ENCODE measurements at regions not wholly inside any gene's neighbourhood (a gene's known extent, or its start where the extent isn't known, plus 50 kb on each side); places are given as distances from the start of the nearest gene placed in this dataset.

DNA sequence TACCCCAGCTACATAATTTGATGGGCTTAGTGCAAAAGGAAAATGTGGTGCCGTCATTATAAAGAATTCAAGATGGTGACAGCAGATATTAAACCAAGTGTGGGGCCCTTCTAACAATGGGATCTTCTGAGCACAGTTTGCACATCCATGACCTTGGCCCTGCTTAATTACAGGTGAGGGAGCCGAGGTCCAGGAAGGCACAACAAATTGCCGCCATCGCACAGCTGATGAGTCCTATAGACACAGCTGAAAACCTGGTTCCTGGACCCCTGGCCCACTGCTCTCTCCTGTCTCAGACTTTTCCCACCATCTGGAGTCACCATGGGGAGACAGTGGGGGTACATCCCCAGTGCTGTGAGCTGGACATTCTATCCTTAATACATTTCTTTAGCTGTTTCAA, 95.8 kb upstream of the MAP4K3 start:
- TF ChIP-seq FOXA2 (IDR thresholded peaks at IDR 0.05), result no peak
- no peak for TF ChIP-seq HNF4A (conservative IDR thresholded peaks at IDR 0.05)
- no peak for TF ChIP-seq FOXA1 (IDR thresholded peaks at IDR 0.05)
- no peak for TF ChIP-seq ZBTB33 (IDR thresholded peaks at IDR 0.05)
- TF ChIP-seq HNF4G (IDR thresholded peaks at IDR 0.05), result no peak
- no peak for TF ChIP-seq YY1 (IDR thresholded peaks at IDR 0.05)
- TF ChIP-seq, protein P1, sequence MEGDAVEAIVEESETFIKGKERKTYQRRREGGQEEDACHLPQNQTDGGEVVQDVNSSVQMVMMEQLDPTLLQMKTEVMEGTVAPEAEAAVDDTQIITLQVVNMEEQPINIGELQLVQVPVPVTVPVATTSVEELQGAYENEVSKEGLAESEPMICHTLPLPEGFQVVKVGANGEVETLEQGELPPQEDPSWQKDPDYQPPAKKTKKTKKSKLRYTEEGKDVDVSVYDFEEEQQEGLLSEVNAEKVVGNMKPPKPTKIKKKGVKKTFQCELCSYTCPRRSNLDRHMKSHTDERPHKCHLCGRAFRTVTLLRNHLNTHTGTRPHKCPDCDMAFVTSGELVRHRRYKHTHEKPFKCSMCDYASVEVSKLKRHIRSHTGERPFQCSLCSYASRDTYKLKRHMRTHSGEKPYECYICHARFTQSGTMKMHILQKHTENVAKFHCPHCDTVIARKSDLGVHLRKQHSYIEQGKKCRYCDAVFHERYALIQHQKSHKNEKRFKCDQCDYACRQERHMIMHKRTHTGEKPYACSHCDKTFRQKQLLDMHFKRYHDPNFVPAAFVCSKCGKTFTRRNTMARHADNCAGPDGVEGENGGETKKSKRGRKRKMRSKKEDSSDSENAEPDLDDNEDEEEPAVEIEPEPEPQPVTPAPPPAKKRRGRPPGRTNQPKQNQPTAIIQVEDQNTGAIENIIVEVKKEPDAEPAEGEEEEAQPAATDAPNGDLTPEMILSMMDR (IDR thresholded peaks at IDR 0.05; ENCODE audit: low read depth, low read length, missing input control), result no peak
- no peak for TF ChIP-seq REST (IDR thresholded peaks at IDR 0.05)
- no peak for TF ChIP-seq NR2F2 (IDR thresholded peaks at IDR 0.05)
- TF ChIP-seq GABPA (IDR thresholded peaks at IDR 0.05 in 1 of 2, conservative IDR thresholded peaks at IDR 0.05 in 1 of 2), result no peak
- TF ChIP-seq JUND (IDR thresholded peaks at IDR 0.05), result no peak
- TF ChIP-seq, protein P2, sequence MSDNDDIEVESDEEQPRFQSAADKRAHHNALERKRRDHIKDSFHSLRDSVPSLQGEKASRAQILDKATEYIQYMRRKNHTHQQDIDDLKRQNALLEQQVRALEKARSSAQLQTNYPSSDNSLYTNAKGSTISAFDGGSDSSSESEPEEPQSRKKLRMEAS (IDR thresholded peaks at IDR 0.05), result no peak
- TF ChIP-seq, protein P3, sequence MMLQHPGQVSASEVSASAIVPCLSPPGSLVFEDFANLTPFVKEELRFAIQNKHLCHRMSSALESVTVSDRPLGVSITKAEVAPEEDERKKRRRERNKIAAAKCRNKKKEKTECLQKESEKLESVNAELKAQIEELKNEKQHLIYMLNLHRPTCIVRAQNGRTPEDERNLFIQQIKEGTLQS (IDR thresholded peaks at IDR 0.05), result no peak
- TF ChIP-seq RXRA (IDR thresholded peaks at IDR 0.05), result no peak
- no peak for TF ChIP-seq EGR1 (IDR thresholded peaks at IDR 0.05; ENCODE audit: low read depth in 2 of 2)
- no peak for TF ChIP-seq TAF1 (conservative IDR thresholded peaks at IDR 0.05)
- no peak for TF ChIP-seq RAD21 (IDR thresholded peaks at IDR 0.05)
- TF ChIP-seq SP1 (IDR thresholded peaks at IDR 0.05), result no peak
- no peak for DNase-seq (ENCODE audit: low spot score)
- 97% methylated on average over 4 of the region's 4 CpGs for WGBS
- Histone ChIP-seq H3K27me3 (ENCODE audit: control insufficient read depth in 4 of 4, insufficient read depth in 4 of 4, low read length in 3 of 4) (no peaks in the 10 kb centered on the region), H3K36me3 (ENCODE audit: control insufficient read depth in 4 of 4, insufficient read depth in 3 of 4, low read depth in 1 of 4, low read length in 3 of 4) (no peaks in the 10 kb centered on the region), H3K27ac (ENCODE audit: low read depth in 1 of 2, low read length in 2 of 2) (no peak overlapping the region), H3K9me3 (ENCODE audit: control insufficient read depth in 4 of 4, low read length in 3 of 4) (no peaks in the 10 kb centered on the region), H3K9ac (ENCODE audit: low read depth in 1 of 2, low read length in 2 of 2) (no peak overlapping the region), H3K4me3 (ENCODE audit: low read depth in 1 of 3, low read length in 3 of 3) (no peak overlapping the region), H3K4me1 (ENCODE audit: control insufficient read depth in 4 of 4, insufficient read depth in 4 of 4, low read length in 3 of 4) (no peaks in the 10 kb centered on the region)
